CD4-positive, alpha-beta T cell (primary cell): ENCODE measurements at regions not wholly inside any gene's neighbourhood (a gene's known extent, or its start where the extent isn't known, plus 50 kb on each side); places are given as distances from the start of the nearest gene placed in this dataset.

Source experiments
- ATAC-seq: fragments of 200-7000 bp; cut with Tn5 transposase; one replicate; pipeline ENCODE4 v1.10.0; 2022; ENCODE audit warnings: mild to moderate bottlenecking; ENCODE audit not compliant: poor library complexity
- CTCF ChIA-PET: fragments of 350-600 bp; sonication (Branson Sonifier 250); formaldehyde crosslinking; loops from one replicate; lab custom pipeline; 2021; ENCODE audit warnings: antibody characterized with exemption, inconsistent platforms; lab: Charles Lee
- POLR2A ChIA-PET: fragments of 350-600 bp; sonication (Branson Sonifier 250); formaldehyde crosslinking; loops from one replicate; lab custom pipeline; 2021; ENCODE audit warnings: antibody characterized with exemption, inconsistent platforms; lab: Charles Lee
- DNase-seq, 14 experiments: peaks; one replicate each; pipeline ENCODE4 v3.0.0-alpha.2; 2013 to 2020; ENCODE audit warnings: mixed read lengths in 2 of 14
- H3K27ac ChIP-seq, 2 donors: one replicate each; pipeline versions ENCODE4 v1.5.1 to v1.7.0; 2013; ENCODE audit warnings: low read length in 2 of 2, low read depth in 1 of 2, mild to moderate bottlenecking in 1 of 2
- H3K27me3 ChIP-seq, 2 experiments: 1 replicate in 1 of 2; 2 replicates in 1 of 2; pipeline versions ENCODE4 v1.6.1 to v1.7.0; 2013; ENCODE audit warnings: low read length in 2 of 2, control low read depth in 1 of 2, mild to moderate bottlenecking in 1 of 2, moderate library complexity in 1 of 2; ENCODE audit not compliant: insufficient read depth in 2 of 2, control insufficient read depth in 1 of 2
- H3K36me3 ChIP-seq: one replicate; pipeline ENCODE4 v1.6.1; 2013; ENCODE audit warnings: low read length, control low read depth; ENCODE audit not compliant: insufficient read depth
- H3K4me1 ChIP-seq: one replicate; pipeline ENCODE4 v1.6.1; 2013; ENCODE audit warnings: low read length, control low read depth; ENCODE audit not compliant: insufficient read depth
- H3K4me3 ChIP-seq: one replicate; pipeline ENCODE4 v1.5.1; 2013; ENCODE audit warnings: mild to moderate bottlenecking, low read length, moderate library complexity
- H3K9me3 ChIP-seq, 2 experiments: 1 replicate in 1 of 2; 2 replicates in 1 of 2; pipeline versions ENCODE4 v1.6.1 to v1.7.0; 2013; ENCODE audit warnings: low read length in 2 of 2, mild to moderate bottlenecking in 2 of 2, control low read depth in 1 of 2, moderate library complexity in 1 of 2; ENCODE audit not compliant: control insufficient read depth in 1 of 2, insufficient read depth in 1 of 2
- H3K27ac Mint-ChIP-seq: one replicate; pipeline ENCODE4 v1.8.0; 2020; ENCODE audit warnings: mixed read lengths
- H3K27me3 Mint-ChIP-seq: one replicate; pipeline ENCODE4 v1.8.0; 2021; ENCODE audit warnings: mixed read lengths
- H3K36me3 Mint-ChIP-seq: one replicate; pipeline ENCODE4 v1.8.0; 2021; ENCODE audit warnings: low read depth, mixed read lengths
- H3K4me1 Mint-ChIP-seq: one replicate; pipeline ENCODE4 v1.8.0; 2021; ENCODE audit warnings: low read depth, mixed read lengths
- H3K4me3 Mint-ChIP-seq: one replicate; pipeline ENCODE4 v1.8.0; 2020; ENCODE audit warnings: mild to moderate bottlenecking, mixed read lengths
- H3K9me3 Mint-ChIP-seq: one replicate; pipeline ENCODE4 v1.8.0; 2020; ENCODE audit warnings: mixed read lengths
- CTCF ChIP-seq: fragments of 200-600 bp; IDR thresholded peaks from one replicate; pipeline ENCODE4 v1.8.0; 2022; ENCODE audit warnings: antibody characterized with exemption, mild to moderate bottlenecking
- intact Hi-C, 2 experiments: fragments of 100-400 bp; cut with DNase I in 1 of 2; cut with micrococcal nuclease in 1 of 2; formaldehyde crosslinking; loops; one replicate each; pipeline versions ENCODE4 v1.15.1 to v1.9.0; 2023 to 2025; cut with DNase I, micrococcal nuclease

GRCh38 chr11:19510468-19510867 lies 202.2 kb upstream of the NAV2 start:
- no peak overlapping the region for H3K4me3 ChIP-seq
- no peaks in the 10 kb centered on the region for H3K36me3 Mint-ChIP-seq
- H3K27ac Mint-ChIP-seq = no peak overlapping the region
- POLR2A ChIA-PET = no interaction called here
- DNase-seq (no peak), ATAC-seq (no peak)
- peaks cover 40% of the 10 kb centered on the region for H3K27me3 Mint-ChIP-seq
- no peak overlapping the region for H3K27ac ChIP-seq
- H3K36me3 ChIP-seq = no peaks in the 10 kb centered on the region
- CTCF ChIA-PET = no interaction called here
- no peaks in the 10 kb centered on the region for H3K9me3 ChIP-seq
- H3K4me3 Mint-ChIP-seq = no peak overlapping the region
- H3K9me3 Mint-ChIP-seq = no peaks in the 10 kb centered on the region
- H3K4me1 ChIP-seq = no peaks in the 10 kb centered on the region
- no peaks in the 10 kb centered on the region for H3K4me1 Mint-ChIP-seq
- no peak for TF ChIP-seq CTCF
- intact Hi-C loops = no loop called here
- H3K27me3 ChIP-seq = peaks cover 0 to 12% of the 10 kb centered on the region in 2 experiments

- ChIA-PET CTCF (no interaction called here), POLR2A (no interaction called here)
- intact Hi-C loops = no loop called here
- no peak for TF ChIP-seq CTCF
- no peak overlapping the region for H3K27ac ChIP-seq
- H3K27me3 ChIP-seq = peaks cover 0 to 12% of the 10 kb centered on the region in 2 experiments
- H3K4me3 ChIP-seq = no peak overlapping the region
- no peak for ATAC-seq
- H3K4me1 ChIP-seq = no peaks in the 10 kb centered on the region
- H3K27ac Mint-ChIP-seq = no peak overlapping the region
- H3K9me3 Mint-ChIP-seq = no peaks in the 10 kb centered on the region
- no peak overlapping the region for H3K4me3 Mint-ChIP-seq
- no peaks in the 10 kb centered on the region for H3K36me3 Mint-ChIP-seq
- H3K4me1 Mint-ChIP-seq = no peaks in the 10 kb centered on the region
- DNase-seq = no peak
- peaks cover 41% of the 10 kb centered on the region for H3K27me3 Mint-ChIP-seq
- no peaks in the 10 kb centered on the region for H3K36me3 ChIP-seq
- H3K9me3 ChIP-seq = no peaks in the 10 kb centered on the region
Observed at GRCh38 chr11:19509215-19509614, 203.4 kb upstream of the NAV2 start.

GRCh38 chr11:19508165-19508564 lies 204.5 kb upstream of the NAV2 start:
- H3K4me3 Mint-ChIP-seq = no peak overlapping the region
- Histone ChIP-seq H3K4me1 (no peaks in the 10 kb centered on the region), H3K9me3 (no peaks in the 10 kb centered on the region), H3K27ac (no peak overlapping the region), H3K36me3 (no peaks in the 10 kb centered on the region), H3K27me3 (peaks cover 0 to 12% of the 10 kb centered on the region in 2 experiments), H3K4me3 (no peak overlapping the region)
- peaks cover 39% of the 10 kb centered on the region for H3K27me3 Mint-ChIP-seq
- H3K27ac Mint-ChIP-seq = no peak overlapping the region
- ATAC-seq (no peak), DNase-seq (no peak)
- ChIA-PET POLR2A (no interaction called here), CTCF (no interaction called here)
- no peak for TF ChIP-seq CTCF
- no peaks in the 10 kb centered on the region for H3K36me3 Mint-ChIP-seq
- H3K4me1 Mint-ChIP-seq = no peaks in the 10 kb centered on the region
- intact Hi-C loops = no loop called here
- H3K9me3 Mint-ChIP-seq = no peaks in the 10 kb centered on the region
